IMR-90 (cell line): ENCODE measurements at regions not wholly inside any gene's neighbourhood (a gene's known extent, or its start where the extent isn't known, plus 50 kb on each side); places are given as distances from the start of the nearest gene placed in this dataset.

Experiments used
- ATAC-seq: fragments of 200-7000 bp; cut with Tn5 transposase; 2 replicates; pipeline ENCODE4 v1.9.1; 2020; ENCODE audit warnings: low read depth, mild to moderate bottlenecking, moderate library complexity
- BruUV-seq: library from RNA; stranded (reverse); fragments of 400-500 nt; replicated peaks from 2 replicates; lab custom pipeline; 2021; lab: Mats Ljungman, UMichigan
- CTCF ChIA-PET: fragments of 300-600 bp; formaldehyde crosslinking; extraction: SDS; loops from one replicate; lab custom pipeline; 2021; ENCODE audit warnings: antibody characterized with exemption; lab: Yijun Ruan, JAX
- POLR2A ChIA-PET: fragments of 300-600 bp; sonication (Branson Sonifier 250); formaldehyde crosslinking; loops from one replicate; lab custom pipeline; 2022; ENCODE audit warnings: antibody characterized with exemption; ENCODE audit not compliant: unreplicated experiment; lab: Charles Lee
- DNase-seq: peaks from one replicate; pipeline ENCODE4 v3.0.0; 2013
- H2AFZ ChIP-seq: replicated peaks from 2 replicates; pipeline ENCODE3; 2013; ENCODE audit warnings: low read length, mild to moderate bottlenecking; ENCODE audit not compliant: poor library complexity
- H2AK5ac ChIP-seq: 2 replicates; pipeline ENCODE4 v1.6.1; 2013; ENCODE audit warnings: low read depth, low read length, inconsistent platforms
- H2AK9ac ChIP-seq: replicated peaks from 2 replicates; pipeline ENCODE3; 2013; ENCODE audit warnings: mild to moderate bottlenecking, low read depth, low read length, moderate library complexity; ENCODE audit not compliant: poor library complexity
- H2BK120ac ChIP-seq: 2 replicates; pipeline ENCODE4 v1.6.1; 2013; ENCODE audit warnings: low read depth, low read length, inconsistent platforms
- H2BK15ac ChIP-seq: 3 replicates; pipeline ENCODE4 v1.6.1; 2013; ENCODE audit warnings: low read depth, low read length, inconsistent platforms
- H2BK20ac ChIP-seq: 2 replicates; pipeline ENCODE4 v1.6.1; 2013; ENCODE audit warnings: low read depth, mild to moderate bottlenecking, inconsistent platforms, low read length, moderate library complexity
- H2BK5ac ChIP-seq: 2 replicates; pipeline ENCODE4 v1.6.1; 2013; ENCODE audit warnings: mild to moderate bottlenecking, low read depth, low read length, inconsistent platforms; ENCODE audit not compliant: poor library complexity, severe bottlenecking
- H3K14ac ChIP-seq: replicated peaks from 2 replicates; pipeline ENCODE4 v1.6.1; 2013; ENCODE audit warnings: low read depth, low read length, inconsistent platforms
- H3K18ac ChIP-seq: 2 replicates; pipeline ENCODE4 v1.6.1; 2013; ENCODE audit warnings: low read depth, low read length, control low read depth
- H3K23ac ChIP-seq: 2 replicates; pipeline ENCODE4 v1.6.1; 2013; ENCODE audit warnings: low read depth, low read length, inconsistent platforms
- H3K27ac ChIP-seq: 2 replicates; pipeline ENCODE4 v1.5.1; 2013; ENCODE audit warnings: mild to moderate bottlenecking, control low read depth, low read length; ENCODE audit not compliant: insufficient read depth
- H3K27me3 ChIP-seq: 2 replicates; pipeline ENCODE4 v1.6.1; 2013; ENCODE audit warnings: low read length; ENCODE audit not compliant: control insufficient read depth, insufficient read depth
- H3K36me3 ChIP-seq: 2 replicates; pipeline ENCODE4 v1.6.1; 2013; ENCODE audit warnings: low read length, mixed read lengths; ENCODE audit not compliant: control insufficient read depth, insufficient read depth
- H3K4ac ChIP-seq: 2 replicates; pipeline ENCODE4 v1.6.1; 2013; ENCODE audit warnings: low read depth, low read length, inconsistent platforms
- H3K4me1 ChIP-seq: 2 replicates; pipeline ENCODE4 v1.6.1; 2013; ENCODE audit warnings: low read length, mixed read lengths; ENCODE audit not compliant: control insufficient read depth, insufficient read depth
- H3K4me2 ChIP-seq: 2 replicates; pipeline ENCODE4 v1.6.1; 2013; ENCODE audit warnings: low read depth, mild to moderate bottlenecking, control low read depth, low read length, moderate library complexity
- H3K4me3 ChIP-seq: 2 replicates; pipeline ENCODE4 v1.5.1; 2013; ENCODE audit warnings: low read depth, mild to moderate bottlenecking, control low read depth, low read length, moderate library complexity; ENCODE audit not compliant: insufficient read depth
- H3K56ac ChIP-seq: 2 replicates; pipeline ENCODE4 v1.6.1; 2013; ENCODE audit warnings: low read length, inconsistent platforms; ENCODE audit not compliant: insufficient read depth; ENCODE audit errors: extremely low read depth
- H3K79me1 ChIP-seq, 2 experiments: 2 replicates each; pipeline ENCODE4 v1.6.1; 2013; ENCODE audit warnings: low read length in 2 of 2, inconsistent platforms in 1 of 2, low read depth in 1 of 2
- H3K9ac ChIP-seq: 2 replicates; pipeline ENCODE4 v1.6.1; 2013; ENCODE audit warnings: low read depth, low read length, control low read depth
- H3K9me1 ChIP-seq: 2 replicates; pipeline ENCODE4 v1.6.1; 2013; ENCODE audit warnings: low read length, inconsistent platforms; ENCODE audit not compliant: insufficient read depth
- H3K9me3 ChIP-seq: 2 replicates; pipeline ENCODE4 v1.6.1; 2013; ENCODE audit warnings: low read length; ENCODE audit not compliant: control insufficient read depth, insufficient read depth
- H4K20me1 ChIP-seq: 2 replicates; pipeline ENCODE4 v1.6.1; 2013; ENCODE audit warnings: low read length, inconsistent platforms; ENCODE audit not compliant: insufficient read depth
- H4K5ac ChIP-seq: 2 replicates; pipeline ENCODE4 v1.6.1; 2013; ENCODE audit warnings: mild to moderate bottlenecking, low read depth, low read length, control low read depth
- H4K8ac ChIP-seq, 2 experiments: 2 replicates each; pipeline ENCODE4 v1.6.1; 2013; ENCODE audit warnings: low read depth in 2 of 2, low read length in 2 of 2, control low read depth in 1 of 2, inconsistent platforms in 1 of 2
- H4K91ac ChIP-seq: 2 replicates; pipeline ENCODE4 v1.6.1; 2013; ENCODE audit warnings: low read depth, low read length, inconsistent platforms; ENCODE audit not compliant: insufficient read depth
- BHLHE40 ChIP-seq: fragments of 150-350 bp; IDR thresholded peaks from 2 replicates; pipeline ENCODE4 v1.6.1; 2016; ENCODE audit warnings: mild to moderate bottlenecking, low read depth, low read length
- CTCF ChIP-seq: conservative IDR thresholded peaks from 2 replicates; pipeline ENCODE4 v1.5.1; 2012; ENCODE audit warnings: mild to moderate bottlenecking, low read depth, low read length, improper control_type of control experiment
- ELK1 ChIP-seq: fragments of 150-350 bp; IDR thresholded peaks from 2 replicates; pipeline ENCODE4 v1.6.1; 2016; ENCODE audit warnings: low read depth, mild to moderate bottlenecking, low read length, moderate library complexity, borderline replicate concordance
- MAFK ChIP-seq: IDR thresholded peaks from 2 replicates; pipeline ENCODE4 v1.6.1; 2012; ENCODE audit warnings: low read depth, low read length, improper control_type of control experiment
- MXI1 ChIP-seq: IDR thresholded peaks from 2 replicates; pipeline ENCODE4 v1.6.1; 2012; ENCODE audit warnings: low read depth, mild to moderate bottlenecking, low read length, moderate library complexity, borderline replicate concordance
- NFE2L2 ChIP-seq: fragments of 150-350 bp; IDR thresholded peaks from 2 replicates; pipeline ENCODE4 v1.6.1; 2016; ENCODE audit warnings: low read depth, mild to moderate bottlenecking, low read length
- POLR2A ChIP-seq: IDR thresholded peaks from 2 replicates; pipeline ENCODE4 v1.6.1; 2012; ENCODE audit warnings: mild to moderate bottlenecking, low read depth, low read length
- RAD21 ChIP-seq: IDR thresholded peaks from 2 replicates; pipeline ENCODE4 v1.6.1; 2012; ENCODE audit warnings: low read length, improper control_type of control experiment
- USF2 ChIP-seq: fragments of 150-350 bp; IDR thresholded peaks from 2 replicates; pipeline ENCODE4 v1.6.1; 2017; ENCODE audit warnings: mild to moderate bottlenecking, antibody characterized with exemption, low read length, low read depth
- dilution Hi-C: fragments of 300-500 bp; cut with HindIII; formaldehyde crosslinking; loops from one replicate; pipeline ENCODE4 v1.14.3; 2018; ENCODE audit warnings: low sequenced_read_pairs; ENCODE audit not compliant: unreplicated experiment
- in situ Hi-C: fragments of 300-500 bp; cut with MboI; formaldehyde crosslinking; loops from 3 replicates; pipeline ENCODE4 v1.14.3; 2019; ENCODE audit warnings: low sequenced_read_pairs, inconsistent platforms, mixed read lengths
- intact Hi-C: fragments of 100-400 bp; cut with micrococcal nuclease; formaldehyde crosslinking; loops from 2 replicates; pipeline ENCODE4 v1.10.0; 2022

- ATAC-seq (no peak), DNase-seq (peak; percentile 14)
- Histone ChIP-seq H4K5ac (no peak overlapping the region), H2BK15ac (no peak overlapping the region), H3K4ac (no peak overlapping the region), H3K14ac (no peak overlapping the region), H4K8ac (no peak overlapping the region; a peak in 1 of 4 replicates), H4K91ac (no peak overlapping the region), H3K36me3 (no peaks in the 10 kb centered on the region), H2BK5ac (no peak overlapping the region), H2AK9ac (no peak overlapping the region), H2AFZ (no peak overlapping the region), H3K56ac (no peak overlapping the region), H3K27ac (no peak overlapping the region), H3K4me1 (no peaks in the 10 kb centered on the region), H3K9ac (no peak overlapping the region), H3K18ac (no peak overlapping the region), H3K27me3 (no peaks in the 10 kb centered on the region), H3K4me3 (no peak overlapping the region), H2BK120ac (0 out of 2 replicates have a peak overlapping the region, but pooled peaks have one; percentile 23), H3K4me2 (no peak overlapping the region), H3K23ac (no peak overlapping the region), H3K9me3 (no peaks in the 10 kb centered on the region), H4K20me1 (no peaks in the 10 kb centered on the region), H2BK20ac (no peak overlapping the region), H3K79me1 (no peaks in the 10 kb centered on the region), H2AK5ac (no peak overlapping the region), H3K9me1 (no peaks in the 10 kb centered on the region)
- TF ChIP-seq BHLHE40 = no peak
- TF ChIP-seq USF2 = no peak
- TF ChIP-seq CTCF = no peak
- TF ChIP-seq RAD21 = no peak
- no peak for TF ChIP-seq MAFK
- no peak for TF ChIP-seq POLR2A
- no peak for TF ChIP-seq ELK1
- TF ChIP-seq NFE2L2 = no peak
- no peak for TF ChIP-seq MXI1
- in situ Hi-C loops = no loop called here
- CTCF ChIA-PET = no interaction called here
- POLR2A ChIA-PET = no interaction called here
- dilution Hi-C loops = no loop called here
- intact Hi-C loops = no loop called here
- no TSS peak for BruUV-seq
These were observed 70.9 kb upstream of the ARHGEF9 start for GRCh38 chrX:63855896-63856295.
